DMS 273 (cell line): ENCODE measurements at regions not wholly inside any gene's neighbourhood (a gene's known extent, or its start where the extent isn't known, plus 50 kb on each side); places are given as distances from the start of the nearest gene placed in this dataset.
"Not testable (repeated sequence)": the region's sequence is repeated elsewhere in the genome, so short reads cannot be mapped to it uniquely, and the experiment has no call there.

Source experiments
- DNase-seq: peaks from one replicate; lab custom pipeline; 2025; ENCODE audit not compliant: unreplicated experiment; lab: John Stamatoyannopoulos, UW

DNA sequence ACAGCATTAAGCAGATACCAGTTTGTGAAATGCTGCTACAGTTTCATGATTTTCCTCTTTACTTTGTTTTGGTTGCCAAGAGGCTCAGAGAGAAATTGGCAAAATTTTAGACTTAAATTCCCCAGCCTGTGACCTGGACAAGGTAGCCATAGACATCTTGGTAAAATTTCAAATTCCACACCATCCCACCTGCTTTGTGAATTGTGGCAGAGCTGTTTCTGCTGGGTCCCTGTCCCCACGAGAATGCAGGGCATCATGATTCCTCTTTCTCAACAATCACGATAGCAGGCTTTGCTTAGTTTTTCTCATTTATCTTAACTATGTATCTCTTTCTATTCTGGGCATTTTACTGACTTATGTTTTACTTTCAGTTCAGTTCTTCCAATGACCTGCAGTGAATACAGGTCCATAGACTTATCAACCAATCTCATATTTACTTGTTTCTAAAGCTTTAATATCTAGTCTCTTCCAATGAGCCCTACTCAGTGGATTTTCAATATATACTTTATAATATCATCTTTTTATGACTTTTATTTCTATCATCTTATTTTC lies 351.6 kb downstream of the SOCS6 start:
- DNase-seq = no peak

- no peak for DNase-seq
These were observed 348.1 kb downstream of the SOCS6 start for GRCh38 chr18:70636991-70637390.

DNA sequence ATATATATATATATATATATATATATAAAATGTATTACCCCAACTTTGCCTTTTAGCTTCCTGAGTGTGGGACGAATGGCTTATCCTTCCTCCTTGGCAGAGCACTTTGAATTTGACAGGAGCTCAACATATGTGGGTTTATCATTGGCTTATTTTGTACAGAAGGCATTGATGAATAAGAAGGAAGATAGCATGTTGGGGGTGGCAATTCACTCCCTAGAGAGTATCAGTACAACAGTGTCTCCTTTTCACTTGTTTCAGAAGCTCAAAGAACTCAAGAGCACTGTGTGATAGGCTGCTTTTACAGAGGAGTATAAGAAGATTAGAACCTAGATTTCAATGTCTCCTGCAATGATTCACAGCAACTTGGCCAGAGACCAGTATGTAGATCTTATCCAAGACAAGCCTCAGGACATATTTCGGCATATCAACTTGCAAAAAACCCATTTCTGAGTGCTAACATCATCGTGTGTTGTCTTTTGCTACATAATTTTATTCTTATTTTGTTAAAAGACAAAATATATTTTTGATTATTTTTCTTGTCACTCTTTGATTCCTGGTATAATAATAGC lies 345.8 kb downstream of the SOCS6 start:
- DNase-seq = no peak

DNA sequence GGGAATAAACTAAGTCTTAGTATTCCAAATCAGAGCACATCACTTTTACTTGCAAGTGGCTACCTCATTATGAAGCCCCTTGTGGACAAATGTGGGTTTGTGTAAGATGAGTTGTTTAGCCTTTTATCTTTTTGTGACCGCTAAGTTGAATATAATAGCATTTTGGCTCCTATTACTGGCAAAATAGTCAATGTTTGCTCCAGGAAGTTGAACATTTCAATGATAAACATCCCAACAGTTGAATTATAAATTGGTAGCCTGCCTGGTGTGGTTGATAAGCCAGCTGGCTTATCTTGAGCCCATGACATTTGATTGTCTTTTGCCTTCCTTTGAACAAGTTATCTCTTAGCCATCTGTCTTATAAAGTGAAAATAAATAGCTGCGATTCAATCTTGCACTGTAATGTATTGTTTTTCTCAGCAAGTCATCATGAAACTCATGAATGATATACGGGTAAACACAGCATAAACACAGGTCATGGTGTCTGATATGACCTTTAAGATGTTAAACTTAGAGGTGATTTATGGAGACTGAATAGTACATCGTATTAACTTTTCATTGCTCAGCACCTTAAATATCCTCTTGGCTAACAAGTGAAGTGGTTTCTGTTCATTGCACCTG lies 338.4 kb downstream of the SOCS6 start:
- no peak for DNase-seq

DNA sequence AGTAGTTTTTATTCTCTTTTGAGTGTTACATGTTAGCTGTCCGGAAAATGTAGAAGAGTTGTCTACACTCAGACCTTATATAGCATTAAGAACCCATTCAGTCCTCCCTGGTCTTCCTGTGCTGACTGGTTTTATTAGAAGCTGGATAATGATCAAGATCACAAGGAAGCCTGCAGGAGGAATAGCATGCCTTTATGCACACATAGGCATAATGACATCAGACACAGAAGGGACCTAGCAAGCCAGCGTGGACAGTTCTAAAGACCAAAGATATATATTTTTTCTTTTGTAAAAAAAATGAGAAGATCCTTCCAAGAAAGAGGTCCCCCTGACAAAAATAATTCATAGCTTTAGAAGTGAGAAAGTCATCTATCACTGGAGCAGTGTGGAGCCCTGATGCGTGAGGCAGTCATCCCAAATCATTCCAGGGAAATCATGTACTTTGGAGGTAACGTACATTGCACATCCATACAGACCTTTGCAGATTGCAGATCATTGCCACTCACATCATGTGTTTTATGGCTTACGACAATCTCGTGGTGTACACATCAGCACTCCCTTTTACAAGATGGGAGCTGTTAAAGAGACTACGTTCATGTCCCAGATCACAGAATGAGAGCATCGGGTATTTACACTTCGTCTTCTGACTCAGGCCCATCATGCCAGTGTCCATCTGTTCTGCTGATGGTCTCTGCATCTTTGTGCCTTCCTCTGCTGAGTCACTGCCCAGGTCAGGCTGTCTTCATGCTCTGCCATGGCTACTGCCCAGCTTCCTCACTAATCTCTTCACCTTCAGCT lies 334.0 kb downstream of the SOCS6 start:
- no peak for DNase-seq

GRCh38 chr18:70621710-70622109 lies 332.9 kb downstream of the SOCS6 start:
- no peak for DNase-seq

DNA sequence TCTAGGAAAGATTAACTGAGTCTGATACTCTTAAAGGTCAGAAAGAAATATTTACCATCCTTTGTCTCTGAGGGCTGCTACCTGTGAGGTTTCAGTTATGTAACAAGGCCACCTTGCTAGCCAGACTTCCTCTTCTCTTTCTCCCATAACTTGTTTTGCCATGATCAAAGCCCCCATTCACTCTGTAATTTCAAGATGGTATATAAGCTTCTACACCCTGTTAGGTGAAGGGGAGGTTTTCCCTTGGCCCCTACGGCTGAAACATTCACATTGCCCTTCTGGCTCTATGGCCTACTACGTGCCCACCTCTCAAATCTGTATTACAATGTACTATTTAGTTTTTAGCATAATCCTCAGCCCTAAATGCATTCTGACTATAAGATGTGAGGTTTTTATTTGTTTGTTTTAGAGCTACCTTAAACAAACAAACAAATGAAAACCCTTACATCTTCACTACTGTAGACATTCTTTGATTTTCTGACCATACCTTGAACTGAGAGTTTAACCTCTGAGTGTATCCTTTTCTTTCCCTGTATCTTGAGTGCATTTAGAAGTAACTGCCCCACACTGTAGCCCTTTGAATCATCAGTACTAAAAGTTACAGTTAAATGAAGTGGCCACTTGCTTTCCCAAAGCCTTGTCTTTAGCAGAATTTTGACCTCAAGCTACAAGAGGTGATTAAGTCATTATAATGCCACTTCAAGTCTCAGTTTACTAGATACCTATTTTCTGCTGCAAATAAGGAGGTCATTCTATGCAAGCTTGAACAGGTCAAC lies 332.2 kb downstream of the SOCS6 start:
- DNase-seq = no peak

DNA sequence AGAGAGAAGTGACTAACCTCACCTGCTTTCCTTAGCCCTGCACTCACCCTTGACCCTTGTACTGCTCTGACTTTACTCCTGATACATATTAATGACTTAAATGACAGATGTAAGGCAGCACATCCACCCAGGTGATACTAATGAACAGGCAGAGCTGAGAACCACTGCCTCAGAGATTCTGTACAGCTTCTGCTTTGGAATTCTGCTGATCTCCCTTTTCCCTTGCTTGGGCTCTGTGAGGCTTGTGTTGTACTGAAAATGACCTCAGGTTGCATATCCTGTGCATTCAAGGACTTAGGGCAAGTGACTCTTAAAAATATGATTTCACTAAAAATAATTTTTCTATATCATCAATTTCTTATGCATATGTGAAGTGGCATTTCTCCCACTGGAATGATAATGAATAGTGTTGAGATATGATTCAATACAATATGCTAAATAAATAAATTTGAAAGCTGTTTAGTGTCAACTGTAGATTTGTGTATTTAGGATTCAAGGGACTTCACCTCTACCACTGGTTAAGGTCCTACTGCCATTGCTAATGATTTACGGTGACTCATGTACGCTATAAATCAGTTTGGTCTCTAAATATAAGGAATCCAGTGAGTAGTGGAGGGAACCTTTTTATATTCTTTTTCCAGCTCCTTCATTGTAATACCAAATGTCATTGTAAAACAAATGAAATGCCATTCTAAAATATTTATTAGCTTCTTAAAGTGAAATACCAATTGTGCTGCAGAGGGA lies 328.3 kb downstream of the SOCS6 start:
- no peak for DNase-seq

DNA sequence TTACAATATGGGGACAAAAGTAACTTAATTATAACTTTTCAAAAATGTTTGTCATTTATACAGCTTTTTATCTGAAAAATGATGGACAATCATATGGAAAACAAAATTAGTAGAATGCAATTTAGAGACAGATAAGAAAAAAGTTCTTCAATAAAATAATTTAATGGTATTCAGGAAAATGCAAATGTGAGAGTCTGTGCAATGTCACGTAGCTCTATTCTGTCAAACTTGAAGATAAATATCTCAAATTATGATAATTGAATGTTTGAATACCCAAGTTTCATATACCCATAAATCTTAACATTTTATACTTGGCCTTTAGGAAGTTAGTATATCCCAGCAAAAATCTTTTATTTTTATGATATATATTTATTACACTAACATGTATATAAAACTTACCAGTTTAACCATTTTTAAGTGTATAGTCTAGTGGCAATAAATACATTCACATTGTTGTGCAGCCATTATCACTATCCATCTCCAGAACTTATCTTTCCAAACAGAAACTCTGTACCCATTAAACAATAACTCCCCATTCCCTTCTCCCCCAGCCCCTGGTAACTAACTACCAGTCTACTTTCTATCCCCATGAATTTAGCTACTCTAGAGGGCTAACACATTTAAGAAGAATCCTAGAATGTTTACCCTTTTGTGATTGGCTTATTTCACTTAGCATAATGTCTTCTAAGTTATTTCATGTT lies 311.5 kb downstream of the SOCS6 start:
- DNase-seq = no peak

DNA sequence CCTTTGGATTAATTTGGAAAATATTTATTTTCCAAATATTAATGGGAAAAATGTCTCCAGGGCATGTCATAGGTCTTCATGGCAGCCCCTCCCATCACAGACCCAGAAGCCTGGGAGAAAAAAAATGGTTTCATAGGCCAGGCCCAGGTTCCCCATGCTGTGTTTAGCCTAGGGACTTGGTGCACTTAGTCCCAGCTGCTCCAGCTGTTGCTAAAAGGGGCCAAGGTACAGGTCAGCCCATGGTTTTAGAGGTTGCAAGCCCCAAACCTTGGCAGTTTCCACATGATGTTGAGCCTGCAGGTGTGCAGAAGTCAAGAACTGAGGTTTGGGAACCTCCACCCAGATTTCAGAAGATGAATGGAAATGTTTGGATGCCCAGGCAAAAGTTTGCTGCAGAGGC lies 309.6 kb downstream of the SOCS6 start:
- DNase-seq = no peak

- no peak for DNase-seq
These were observed 294.1 kb downstream of the SOCS6 start for GRCh38 chr18:70582981-70583380.

DNA sequence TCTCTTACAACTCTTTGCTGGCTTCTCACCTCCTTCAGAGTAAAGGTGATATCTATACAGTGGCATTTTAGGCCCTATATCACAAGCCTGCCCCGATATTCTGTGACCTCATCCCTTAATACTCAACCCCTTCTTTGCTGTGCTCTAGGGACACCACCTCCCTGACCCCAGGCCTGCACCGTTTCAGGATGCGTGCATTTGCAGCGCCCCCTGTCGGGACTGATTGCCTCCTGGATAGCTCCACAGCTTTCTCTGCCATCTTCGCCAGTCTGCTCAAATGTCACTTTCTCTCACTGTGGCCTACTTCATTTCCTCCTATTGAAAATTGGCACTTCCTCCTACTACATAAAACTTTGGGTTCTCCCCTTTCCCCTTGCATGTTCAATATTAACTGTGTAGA lies 289.6 kb downstream of the SOCS6 start:
- DNase-seq = peak; percentile 54

- DNase-seq = no peak
These were observed 288.2 kb downstream of the SOCS6 start for GRCh38 chr18:70577023-70577420.

DNA sequence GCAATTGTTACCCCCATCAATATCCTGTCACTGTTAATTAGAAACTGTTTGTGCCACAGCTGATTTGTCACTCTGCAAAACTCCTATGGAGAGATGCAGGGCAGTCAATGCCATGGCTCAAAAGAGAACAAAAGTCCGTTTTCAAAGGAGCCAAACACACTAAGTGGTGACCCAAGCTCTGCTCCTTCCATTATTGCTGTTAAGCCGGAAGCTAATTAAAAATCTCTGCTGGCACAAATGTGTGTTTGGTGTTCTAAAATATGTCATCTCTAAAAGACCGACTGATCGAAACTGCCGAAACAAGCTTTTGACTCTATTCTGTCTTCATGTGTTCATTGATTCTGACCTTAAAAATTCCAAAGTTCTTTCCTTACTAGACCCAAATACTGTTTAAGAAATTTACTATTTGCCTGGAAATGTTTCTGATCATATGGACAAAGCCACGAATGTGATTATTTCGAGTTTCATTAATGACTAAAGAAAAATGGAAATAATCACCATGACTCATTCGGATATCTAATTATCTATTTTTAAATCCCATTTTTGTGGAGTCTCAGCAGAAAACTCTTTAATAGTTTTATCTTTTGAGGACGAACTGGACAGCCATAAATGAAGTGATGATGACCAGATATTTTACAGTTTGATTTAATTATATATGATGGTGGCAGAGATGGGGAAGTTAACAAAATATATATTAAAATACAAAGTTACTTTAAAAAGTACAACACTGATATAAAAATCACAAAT lies 287.6 kb downstream of the SOCS6 start:
- no peak for DNase-seq

- not testable (repeated sequence) for DNase-seq
These were observed 286.1 kb downstream of the SOCS6 start for GRCh38 chr18:70574951-70575350.

GRCh38 chr18:70569647-70570046 lies 280.8 kb downstream of the SOCS6 start:
- DNase-seq = not testable (repeated sequence)

GRCh38 chr18:70559446-70559845 lies 270.6 kb downstream of the SOCS6 start:
- no peak for DNase-seq

DNA sequence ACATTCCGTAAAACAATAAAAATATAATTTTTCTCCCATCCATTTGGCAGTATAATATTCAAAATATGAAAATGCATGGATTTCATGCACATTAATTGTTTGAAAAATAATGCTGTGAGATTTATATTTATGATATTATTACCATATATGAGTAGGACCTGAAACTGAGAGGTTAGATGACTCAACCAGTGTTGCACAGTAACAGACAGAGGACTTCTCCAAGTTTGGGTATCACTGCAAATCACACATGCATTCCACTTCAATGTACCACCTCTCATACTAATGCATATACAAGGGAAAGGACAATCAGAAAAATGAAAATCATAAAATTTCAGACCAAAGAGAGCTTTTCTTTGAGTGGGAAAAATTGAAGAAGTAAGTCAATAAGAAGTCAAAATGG lies 269.5 kb downstream of the SOCS6 start:
- DNase-seq = no peak

DNA sequence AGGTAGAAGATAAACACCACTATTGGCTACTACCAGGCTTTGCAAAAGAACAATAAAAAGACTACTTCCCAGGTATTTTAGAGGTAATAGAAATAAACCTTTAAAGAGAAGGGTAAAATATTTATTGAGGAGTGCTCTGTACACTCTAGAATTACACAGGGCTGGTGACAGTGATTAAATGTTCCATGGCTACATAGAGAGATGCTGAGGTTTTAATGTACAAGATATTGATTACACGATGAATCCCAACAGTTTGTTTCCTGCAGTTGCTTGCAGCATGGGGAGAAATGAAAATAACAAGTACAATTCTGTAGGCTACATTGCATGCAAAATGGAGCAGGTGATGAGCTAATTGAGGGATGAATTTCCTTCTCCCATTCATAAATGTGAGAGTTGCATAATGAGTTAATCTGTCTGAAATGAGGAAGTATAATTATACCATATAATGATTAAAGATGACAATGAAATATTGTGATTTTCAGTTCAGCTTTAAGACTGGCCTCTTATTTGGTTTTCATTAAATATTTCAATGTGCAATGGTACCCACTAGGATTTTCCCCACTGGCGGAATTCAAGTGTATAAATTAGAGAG lies 266.1 kb downstream of the SOCS6 start:
- no peak for DNase-seq
